PC-3 (cell line): ENCODE measurements at regions not wholly inside any gene's neighbourhood (a gene's known extent, or its start where the extent isn't known, plus 50 kb on each side); places are given as distances from the start of the nearest gene placed in this dataset.

Source experiments
- ATAC-seq: fragments of 200-7000 bp; cut with Tn5 transposase; 2 replicates; pipeline ENCODE4 v1.9.1; 2020; ENCODE audit warnings: mild to moderate bottlenecking, moderate library complexity
- BruUV-seq: library from RNA; stranded (reverse); fragments of 400-500 nt; replicated peaks from 2 replicates; lab custom pipeline; 2021; lab: Mats Ljungman, UMichigan
- CTCF ChIA-PET: fragments of 300-600 bp; sonication (Branson Sonifier 250); formaldehyde crosslinking; loops from one replicate; lab custom pipeline; 2022; ENCODE audit warnings: antibody characterized with exemption; lab: Charles Lee
- POLR2A ChIA-PET: fragments of 300-600 bp; sonication (Branson Sonifier 250); formaldehyde crosslinking; loops from one replicate; lab custom pipeline; 2022; ENCODE audit warnings: antibody characterized with exemption; ENCODE audit not compliant: unreplicated experiment; lab: Charles Lee
- DNase-seq: peaks from one replicate; pipeline ENCODE4 v3.0.0-alpha.2; 2015
- H2AFZ ChIP-seq: fragments of 300-600 bp; sonication (generic); 2 replicates; pipeline ENCODE4 v1.6.0; 2016; ENCODE audit warnings: antibody characterized with exemption, low read length
- H3F3A ChIP-seq: fragments of 300-600 bp; sonication (generic); one replicate; pipeline ENCODE4 v1.6.0; 2017; ENCODE audit warnings: antibody characterized with exemption, low read length, control low read depth, mild to moderate bottlenecking; ENCODE audit not compliant: unreplicated experiment
- H3K27ac ChIP-seq: fragments of 300-600 bp; sonication (generic); 2 replicates; pipeline ENCODE4 v1.5.1; 2016; ENCODE audit warnings: mild to moderate bottlenecking, low read length
- H3K27me3 ChIP-seq: fragments of 300-600 bp; sonication (generic); 2 replicates; pipeline ENCODE4 v1.6.1; 2016; ENCODE audit warnings: low read length, mixed read lengths
- H3K36me3 ChIP-seq: fragments of 300-600 bp; sonication (generic); 2 replicates; pipeline ENCODE4 v1.6.1; 2016; ENCODE audit warnings: low read depth, mixed run types, low read length, mixed read lengths
- H3K4me1 ChIP-seq: fragments of 300-600 bp; sonication (generic); 2 replicates; pipeline ENCODE4 v1.5.1; 2016; ENCODE audit warnings: low read length; ENCODE audit not compliant: insufficient read depth
- H3K4me2 ChIP-seq: fragments of 300-600 bp; sonication (generic); 2 replicates; pipeline ENCODE4 v1.6.0; 2016; ENCODE audit warnings: low read length
- H3K4me3 ChIP-seq: fragments of 300-600 bp; sonication (generic); 2 replicates; pipeline ENCODE4 v1.5.1; 2016; ENCODE audit warnings: mild to moderate bottlenecking, low read length, mixed read lengths
- H3K79me2 ChIP-seq: fragments of 300-600 bp; sonication (generic); 2 replicates; pipeline ENCODE4 v1.6.1; 2017; ENCODE audit warnings: low read length, mixed read lengths
- H3K9ac ChIP-seq: fragments of 300-600 bp; sonication (generic); 2 replicates; pipeline ENCODE4 v1.6.0; 2016; ENCODE audit warnings: mild to moderate bottlenecking, low read length
- H3K9me2 ChIP-seq: fragments of 300-600 bp; sonication (generic); replicated peaks from 2 replicates; pipeline ENCODE4 v1.6.1; 2016; ENCODE audit warnings: mixed run types, low read length, mixed read lengths
- H3K9me3 ChIP-seq: fragments of 300-600 bp; sonication (generic); 2 replicates; pipeline ENCODE4 v1.6.1; 2016; ENCODE audit warnings: low read length, mixed read lengths
- H4K20me1 ChIP-seq: fragments of 300-600 bp; sonication (generic); 2 replicates; pipeline ENCODE4 v1.6.1; 2016; ENCODE audit warnings: low read length, mixed read lengths
- CTCF ChIP-seq: fragments of 300-600 bp; sonication (generic); conservative IDR thresholded peaks from 2 replicates; pipeline ENCODE4 v1.5.1; 2017; ENCODE audit warnings: antibody characterized with exemption, low read depth, mild to moderate bottlenecking, low read length
- EZH2 ChIP-seq: fragments of 300-600 bp; sonication (generic); IDR thresholded peaks from one replicate; pipeline ENCODE4 v1.6.1; 2017; ENCODE audit warnings: antibody characterized with exemption, mild to moderate bottlenecking, low read length; ENCODE audit not compliant: unreplicated experiment
- EZH2phosphoT487 ChIP-seq: fragments of 300-600 bp; sonication (generic); IDR thresholded peaks from 2 replicates; pipeline ENCODE4 v1.6.1; 2018; ENCODE audit warnings: mild to moderate bottlenecking, antibody characterized with exemption, low read length, borderline replicate concordance
- intact Hi-C: fragments of 100-400 bp; cut with micrococcal nuclease; formaldehyde crosslinking; loops from 2 replicates; pipeline ENCODE4 v1.9.0; 2023

GRCh38 chr2:59850554-59850953, 702.9 kb downstream of the BCL11A start:
- DNase-seq (no peak), ATAC-seq (no peak)
- no peak overlapping the region for H3K9ac ChIP-seq
- H3K4me3 ChIP-seq: no peak overlapping the region
- no peaks in the 10 kb centered on the region for H3K79me2 ChIP-seq
- H3K9me2 ChIP-seq: no peaks in the 10 kb centered on the region
- no peak overlapping the region for H2AFZ ChIP-seq
- no peaks in the 10 kb centered on the region for H3K27me3 ChIP-seq
- no peaks in the 10 kb centered on the region for H3K4me1 ChIP-seq
- no peaks in the 10 kb centered on the region for H4K20me1 ChIP-seq
- no peak overlapping the region for H3K27ac ChIP-seq
- ChIA-PET POLR2A (no interaction called here), CTCF (no interaction called here)
- BruUV-seq: no TSS peak
- no peak overlapping the region for H3K4me2 ChIP-seq
- H3K9me3 ChIP-seq: no peaks in the 10 kb centered on the region
- intact Hi-C loops: no loop called here
- TF ChIP-seq EZH2: no peak
- TF ChIP-seq EZH2phosphoT487: no peak
- no peak for TF ChIP-seq CTCF
- H3K36me3 ChIP-seq: no peaks in the 10 kb centered on the region
- no peaks in the 10 kb centered on the region for H3F3A ChIP-seq

- Histone ChIP-seq H3K9me3 (no peaks in the 10 kb centered on the region), H3K9ac (no peak overlapping the region), H3K4me1 (no peaks in the 10 kb centered on the region), H3K9me2 (no peaks in the 10 kb centered on the region), H3K4me3 (no peak overlapping the region), H3K79me2 (no peaks in the 10 kb centered on the region), H3F3A (no peaks in the 10 kb centered on the region), H4K20me1 (no peaks in the 10 kb centered on the region), H3K27me3 (peaks cover 14% of the 10 kb centered on the region), H3K36me3 (no peaks in the 10 kb centered on the region), H3K27ac (no peak overlapping the region), H2AFZ (no peak overlapping the region), H3K4me2 (no peak overlapping the region)
- BruUV-seq: no TSS peak
- ChIA-PET POLR2A (no interaction called here), CTCF (no interaction called here)
- intact Hi-C loops: no loop called here
- DNase-seq (no peak), ATAC-seq (no peak)
- TF ChIP-seq EZH2 (no peak), CTCF (no peak), EZH2phosphoT487 (no peak)
These were observed 719.5 kb downstream of the BCL11A start for GRCh38 chr2:59833941-59834340.

GRCh38 chr2:59830601-59831000, 722.9 kb downstream of the BCL11A start:
- ChIA-PET CTCF (no interaction called here), POLR2A (no interaction called here)
- Histone ChIP-seq H2AFZ (no peak overlapping the region), H3K4me3 (no peak overlapping the region), H3K4me1 (no peaks in the 10 kb centered on the region), H3K79me2 (no peaks in the 10 kb centered on the region), H4K20me1 (no peaks in the 10 kb centered on the region), H3K9ac (no peak overlapping the region), H3K4me2 (no peak overlapping the region), H3K27ac (no peak overlapping the region), H3K9me2 (no peaks in the 10 kb centered on the region), H3K9me3 (no peaks in the 10 kb centered on the region), H3K36me3 (no peaks in the 10 kb centered on the region), H3F3A (no peaks in the 10 kb centered on the region), H3K27me3 (peaks cover 21% of the 10 kb centered on the region)
- no peak for TF ChIP-seq EZH2phosphoT487
- TF ChIP-seq CTCF: no peak
- no peak for TF ChIP-seq EZH2
- ATAC-seq (no peak), DNase-seq (no peak)
- intact Hi-C loops: no loop called here
- no TSS peak for BruUV-seq
